NCI-H345 (cell line): ENCODE measurements at regions not wholly inside any gene's neighbourhood (a gene's known extent, or its start where the extent isn't known, plus 50 kb on each side); places are given as distances from the start of the nearest gene placed in this dataset.
"Not testable (repeated sequence)": the region's sequence is repeated elsewhere in the genome, so short reads cannot be mapped to it uniquely, and the experiment has no call there.

Experiments
- DNase-seq: peaks from one replicate; lab custom pipeline; 2025; lab: John Stamatoyannopoulos, UW

- no peak for DNase-seq
These were observed 156.1 kb upstream of the IVNS1ABP start for GRCh38 chr1:185473186-185473585.

GRCh38 chr1:185468626-185469025 is 151.6 kb upstream of the IVNS1ABP start:
- DNase-seq, result no peak

- DNase-seq, result no peak
These were observed 150.1 kb upstream of the IVNS1ABP start for GRCh38 chr1:185467122-185467521.

GRCh38 chr1:185464777-185465176 is 147.7 kb upstream of the IVNS1ABP start:
- no peak for DNase-seq

GRCh38 chr1:185463433-185463832 is 146.4 kb upstream of the IVNS1ABP start:
- no peak for DNase-seq

GRCh38 chr1:185463011-185463410 is 146.0 kb upstream of the IVNS1ABP start:
- DNase-seq, result no peak

GRCh38 chr1:185460723-185461122 is 143.7 kb upstream of the IVNS1ABP start:
- DNase-seq, result not testable (repeated sequence)

GRCh38 chr1:185459141-185459540 is 142.1 kb upstream of the IVNS1ABP start:
- DNase-seq, result no peak

- no peak for DNase-seq
These were observed 141.6 kb upstream of the IVNS1ABP start for GRCh38 chr1:185458670-185459069.

- no peak for DNase-seq
These were observed 136.6 kb upstream of the IVNS1ABP start for GRCh38 chr1:185453496-185454192.

GRCh38 chr1:185450917-185451316 is 133.9 kb upstream of the IVNS1ABP start:
- no peak for DNase-seq

- DNase-seq, result no peak
These were observed 133.2 kb upstream of the IVNS1ABP start for GRCh38 chr1:185450060-185450788.

GRCh38 chr1:185449378-185450059 is 132.5 kb upstream of the IVNS1ABP start:
- no peak for DNase-seq

GRCh38 chr1:185448591-185449186 is 131.6 kb upstream of the IVNS1ABP start:
- DNase-seq, result no peak

GRCh38 chr1:185446131-185446530 is 129.1 kb upstream of the IVNS1ABP start:
- DNase-seq, result no peak

- DNase-seq, result no peak
These were observed 128.6 kb upstream of the IVNS1ABP start for GRCh38 chr1:185445594-185445993.

GRCh38 chr1:185444676-185445075 is 127.6 kb upstream of the IVNS1ABP start:
- peak; percentile 12 for DNase-seq

- no peak for DNase-seq
These were observed 125.0 kb upstream of the IVNS1ABP start for GRCh38 chr1:185442050-185442449.

- DNase-seq, result no peak
These were observed 124.6 kb upstream of the IVNS1ABP start for GRCh38 chr1:185441605-185442004.

- DNase-seq, result no peak
These were observed 123.8 kb upstream of the IVNS1ABP start for GRCh38 chr1:185440877-185441276.

- no peak for DNase-seq
These were observed 122.8 kb upstream of the IVNS1ABP start for GRCh38 chr1:185439727-185440415.

- no peak for DNase-seq
These were observed 121.9 kb upstream of the IVNS1ABP start for GRCh38 chr1:185438936-185439335.
